ENCODE measurements at regions not wholly inside any gene's neighbourhood (a gene's known extent, or its start where the extent isn't known, plus 50 kb on each side); places are given as distances from the start of the nearest gene placed in this dataset.

DNA sequence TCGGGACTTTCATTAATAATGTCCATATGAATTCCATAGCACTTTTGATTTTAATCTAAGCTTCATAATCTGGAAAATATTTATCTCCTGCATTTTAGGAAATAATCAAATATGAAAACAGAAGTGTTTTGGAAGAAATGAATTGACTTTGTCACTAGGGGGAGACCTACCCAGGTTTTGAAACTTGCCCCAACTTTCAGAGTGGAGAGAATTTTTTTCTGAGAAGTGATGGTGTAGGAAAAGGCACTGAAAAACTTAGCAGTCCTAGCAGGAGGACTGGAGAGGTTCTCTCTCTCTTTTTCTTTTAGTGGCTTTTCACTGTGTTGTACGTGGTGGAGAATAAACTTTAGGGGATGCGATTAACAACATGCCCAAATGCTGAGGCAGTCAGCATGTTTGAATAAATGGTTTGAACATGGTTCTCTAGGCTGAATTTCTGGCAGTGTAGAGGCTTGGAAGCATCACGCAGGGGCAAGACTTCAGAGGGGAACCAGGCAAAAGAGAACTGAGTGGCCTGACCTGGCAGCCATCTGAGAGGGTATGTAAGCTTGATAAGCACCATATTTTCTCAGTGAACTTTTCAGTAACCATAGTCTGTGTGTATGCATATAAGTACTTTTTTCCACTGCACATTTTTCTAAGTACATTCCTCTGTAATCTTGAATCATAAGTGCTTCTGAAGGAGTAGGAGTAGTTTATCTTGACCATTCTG is 68.3 kb upstream of the NEK7 start:
- Histone ChIP-seq H3K36me3 (ENCODE audit: control insufficient read depth, low read length) (no peaks in the 10 kb centered on the region), H3K4me2 (ENCODE audit: low read length) (no peak overlapping the region), H3K4me1 (ENCODE audit: control insufficient read depth, low read length) (no peaks in the 10 kb centered on the region), H3K9me2 (replicated peaks; ENCODE audit: control insufficient read depth, low read length) (no peaks in the 10 kb centered on the region), H3K4me3 (ENCODE audit: low read length) (no peak overlapping the region), H3F3A (ENCODE audit: control insufficient read depth, insufficient read depth) (no peaks in the 10 kb centered on the region), H3K27ac (ENCODE audit: low read depth, low read length) (no peak overlapping the region), H3K9me3 (ENCODE audit: control insufficient read depth, insufficient read depth, low read length) (no peaks in the 10 kb centered on the region), H3K27me3 (ENCODE audit: control insufficient read depth, low read length) (no peaks in the 10 kb centered on the region), H3K79me2 (ENCODE audit: control insufficient read depth, low read length) (no peaks in the 10 kb centered on the region), H4K20me1 (ENCODE audit: control insufficient read depth, insufficient read depth, low read depth, low read length) (no peaks in the 10 kb centered on the region)
- TF ChIP-seq EZH2phosphoT487 (IDR thresholded peaks at IDR 0.05; ENCODE audit: borderline replicate concordance, low read length) (no peak), CTCF (IDR thresholded peaks at IDR 0.05; ENCODE audit: low read depth, low read length, poor library complexity, severe bottlenecking) (peak; percentile 74)

- Histone ChIP-seq H3K4me3 (ENCODE audit: low read length) (no peak overlapping the region), H4K20me1 (ENCODE audit: control insufficient read depth, insufficient read depth, low read depth, low read length) (no peaks in the 10 kb centered on the region), H3K36me3 (ENCODE audit: control insufficient read depth, low read length) (no peaks in the 10 kb centered on the region), H3K4me2 (ENCODE audit: low read length) (no peak overlapping the region), H3K79me2 (ENCODE audit: control insufficient read depth, low read length) (no peaks in the 10 kb centered on the region), H3K9me2 (replicated peaks; ENCODE audit: control insufficient read depth, low read length) (no peaks in the 10 kb centered on the region), H3K4me1 (ENCODE audit: control insufficient read depth, low read length) (no peaks in the 10 kb centered on the region), H3F3A (ENCODE audit: control insufficient read depth, insufficient read depth) (no peaks in the 10 kb centered on the region), H3K9me3 (ENCODE audit: control insufficient read depth, insufficient read depth, low read length) (no peaks in the 10 kb centered on the region), H3K27ac (ENCODE audit: low read depth, low read length) (no peak overlapping the region), H3K27me3 (ENCODE audit: control insufficient read depth, low read length) (no peaks in the 10 kb centered on the region)
- TF ChIP-seq EZH2phosphoT487 (IDR thresholded peaks at IDR 0.05; ENCODE audit: borderline replicate concordance, low read length), result no peak
- no peak for TF ChIP-seq CTCF (IDR thresholded peaks at IDR 0.05; ENCODE audit: low read depth, low read length, poor library complexity, severe bottlenecking)
Observed at GRCh38 chr1:198096390-198096789, 60.4 kb upstream of the NEK7 start.

DNA sequence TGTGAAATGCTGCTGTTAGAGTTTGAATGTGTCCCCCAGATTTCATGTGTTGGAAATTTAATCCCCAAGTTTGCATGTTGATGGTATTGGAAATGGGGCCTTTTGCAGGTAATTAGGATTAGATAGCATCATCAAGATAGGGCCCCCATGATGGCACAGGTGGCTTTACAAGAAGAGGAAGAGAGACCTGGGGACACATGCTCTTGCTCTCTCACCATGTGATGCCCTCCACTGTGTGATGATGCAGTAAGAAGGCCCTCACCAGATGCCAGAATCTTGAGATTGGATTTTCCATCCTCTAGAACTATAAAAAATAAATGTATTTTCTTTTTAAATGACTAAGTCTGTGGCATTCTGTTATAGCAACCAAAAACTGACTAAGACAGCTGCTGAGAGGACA is 57.0 kb upstream of the NEK7 start:
- Histone ChIP-seq H3K4me1 (ENCODE audit: control insufficient read depth, low read length) (no peaks in the 10 kb centered on the region), H3K79me2 (ENCODE audit: control insufficient read depth, low read length) (no peaks in the 10 kb centered on the region), H3K36me3 (ENCODE audit: control insufficient read depth, low read length) (no peaks in the 10 kb centered on the region), H3F3A (ENCODE audit: control insufficient read depth, insufficient read depth) (no peaks in the 10 kb centered on the region), H4K20me1 (ENCODE audit: control insufficient read depth, insufficient read depth, low read depth, low read length) (no peaks in the 10 kb centered on the region), H3K4me3 (ENCODE audit: low read length) (no peak overlapping the region), H3K4me2 (ENCODE audit: low read length) (no peak overlapping the region), H3K27ac (ENCODE audit: low read depth, low read length) (no peak overlapping the region), H3K9me3 (ENCODE audit: control insufficient read depth, insufficient read depth, low read length) (no peaks in the 10 kb centered on the region), H3K9me2 (replicated peaks; ENCODE audit: control insufficient read depth, low read length) (no peaks in the 10 kb centered on the region), H3K27me3 (ENCODE audit: control insufficient read depth, low read length) (no peaks in the 10 kb centered on the region)
- TF ChIP-seq EZH2phosphoT487 (IDR thresholded peaks at IDR 0.05; ENCODE audit: borderline replicate concordance, low read length), result no peak
- TF ChIP-seq CTCF (IDR thresholded peaks at IDR 0.05; ENCODE audit: low read depth, low read length, poor library complexity, severe bottlenecking), result no peak
